ENCODE measurements at regions not wholly inside any gene's neighbourhood (a gene's known extent, or its start where the extent isn't known, plus 50 kb on each side); places are given as distances from the start of the nearest gene placed in this dataset.

DNA sequence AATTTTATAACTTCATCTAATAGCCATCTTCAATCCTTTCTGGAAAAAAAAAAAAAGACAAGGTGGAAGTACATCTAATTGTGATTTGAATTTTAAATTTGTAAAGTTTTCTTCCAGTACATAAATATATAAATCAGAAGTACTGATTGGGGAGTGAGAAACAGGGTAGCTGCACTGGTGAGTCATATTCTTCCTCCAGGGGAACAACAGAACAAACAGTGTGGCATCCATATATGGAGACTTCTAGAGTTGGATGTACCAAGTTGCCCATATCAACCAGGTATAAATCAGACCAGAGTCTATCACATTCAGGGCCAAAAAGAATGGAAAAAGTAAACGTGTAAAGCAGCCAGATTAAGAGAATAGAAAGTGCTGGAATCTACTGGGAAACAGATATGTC lies 66.0 kb upstream of the NRIP1 start:
- TF ChIP-seq EZH2 (IDR thresholded peaks at IDR 0.05; ENCODE audit: insufficient read depth, low read length), result no peak
- TF ChIP-seq, protein P1, sequence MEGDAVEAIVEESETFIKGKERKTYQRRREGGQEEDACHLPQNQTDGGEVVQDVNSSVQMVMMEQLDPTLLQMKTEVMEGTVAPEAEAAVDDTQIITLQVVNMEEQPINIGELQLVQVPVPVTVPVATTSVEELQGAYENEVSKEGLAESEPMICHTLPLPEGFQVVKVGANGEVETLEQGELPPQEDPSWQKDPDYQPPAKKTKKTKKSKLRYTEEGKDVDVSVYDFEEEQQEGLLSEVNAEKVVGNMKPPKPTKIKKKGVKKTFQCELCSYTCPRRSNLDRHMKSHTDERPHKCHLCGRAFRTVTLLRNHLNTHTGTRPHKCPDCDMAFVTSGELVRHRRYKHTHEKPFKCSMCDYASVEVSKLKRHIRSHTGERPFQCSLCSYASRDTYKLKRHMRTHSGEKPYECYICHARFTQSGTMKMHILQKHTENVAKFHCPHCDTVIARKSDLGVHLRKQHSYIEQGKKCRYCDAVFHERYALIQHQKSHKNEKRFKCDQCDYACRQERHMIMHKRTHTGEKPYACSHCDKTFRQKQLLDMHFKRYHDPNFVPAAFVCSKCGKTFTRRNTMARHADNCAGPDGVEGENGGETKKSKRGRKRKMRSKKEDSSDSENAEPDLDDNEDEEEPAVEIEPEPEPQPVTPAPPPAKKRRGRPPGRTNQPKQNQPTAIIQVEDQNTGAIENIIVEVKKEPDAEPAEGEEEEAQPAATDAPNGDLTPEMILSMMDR (IDR thresholded peaks at IDR 0.05; ENCODE audit: insufficient read depth, low read depth, low read length), result no peak

Data from astrocyte (in vitro differentiated cells and primary cell).